Tibial nerve (tissue), 4 donors: ENCODE measurements at regions not wholly inside any gene's neighbourhood (a gene's known extent, or its start where the extent isn't known, plus 50 kb on each side); places are given as distances from the start of the nearest gene placed in this dataset.
A peak's percentile ranks its signal among the peaks of the same experiment; 100 is the strongest.

ENCODE experiments used
- DNase-seq, 2 donors: peaks; one replicate each; pipeline ENCODE4 v3.0.0-alpha.2; 2019; ENCODE audit warnings: low spot score in 2 of 2
- H3K27ac ChIP-seq, 4 donors: fragments of 200-600 bp; sonication (generic) in 3 of 4; one replicate each; pipeline ENCODE4 v1.5.1; 2017 to 2019; ENCODE audit warnings: mild to moderate bottlenecking in 1 of 4
- H3K27me3 ChIP-seq, 2 donors: fragments of 200-600 bp; sonication (generic) in 1 of 2; one replicate each; pipeline versions ENCODE4 v1.5.1 to v1.6.0; 2017 to 2019
- H3K36me3 ChIP-seq, 3 donors: fragments of 200-600 bp; sonication (generic); one replicate each; pipeline ENCODE4 v1.5.1; 2018 to 2019
- H3K4me1 ChIP-seq, 4 donors: fragments of 200-600 bp; sonication (generic) in 3 of 4; one replicate each; pipeline ENCODE4 v1.5.1; 2017 to 2019
- H3K4me3 ChIP-seq, 4 donors: fragments of 200-600 bp; sonication (generic) in 3 of 4; one replicate each; pipeline ENCODE4 v1.5.1; 2017 to 2019; ENCODE audit warnings: mild to moderate bottlenecking in 1 of 4, moderate library complexity in 1 of 4
- H3K9me3 ChIP-seq, 4 donors: fragments of 200-600 bp; sonication (generic) in 3 of 4; one replicate each; pipeline ENCODE4 v1.5.1; 2017 to 2019
- EP300 ChIP-seq, 2 donors: sonication (generic); formaldehyde crosslinking; IDR thresholded peaks; one replicate each; pipeline ENCODE4 v1.6.1; 2017; ENCODE audit warnings: antibody characterized with exemption in 2 of 2, mild to moderate bottlenecking in 1 of 2
- POLR2A ChIP-seq, 2 donors: fragments of 450-650 bp; IDR thresholded peaks; one replicate each; pipeline ENCODE4 v1.6.1; 2017; ENCODE audit warnings: antibody characterized with exemption in 2 of 2, mild to moderate bottlenecking in 2 of 2, moderate library complexity in 2 of 2
- WGBS, 2 donors: methylation state at CpG; one replicate each; pipeline ENCODE4 v1.1.5; 2018; 5-methylcytosine and 5-hydroxymethylcytosine counted together
- TF ChIP-seq, protein P1 (sequence below), 5 experiments: fragments of 200-600 bp in 3 of 5; fragments of 450-650 bp in 2 of 5; sonication (generic) in 3 of 5; IDR thresholded peaks; one replicate each; pipeline ENCODE4 v1.5.1; 2016 to 2019; ENCODE audit warnings: antibody characterized with exemption in 5 of 5, mild to moderate bottlenecking in 3 of 5, moderate library complexity in 2 of 5

- no peaks in the 10 kb centered on the region for H3K9me3 ChIP-seq
- no peaks in the 10 kb centered on the region for H3K36me3 ChIP-seq
- H3K4me3 ChIP-seq = no peak overlapping the region
- H3K27ac ChIP-seq = peak overlapping the region in 2 of 4 donors; percentile 45 to 71
- 33 to 34% methylated on average over 4 of the region's 4 CpGs for WGBS, 2 donors
- H3K4me1 ChIP-seq = peaks cover 0 to 37% (median 20%) of the 10 kb centered on the region in 4 donors
- TF ChIP-seq EP300 (IDR thresholded peaks at IDR 0.05) (no peak), POLR2A (IDR thresholded peaks at IDR 0.05) (no peak)
- TF ChIP-seq, protein P1, sequence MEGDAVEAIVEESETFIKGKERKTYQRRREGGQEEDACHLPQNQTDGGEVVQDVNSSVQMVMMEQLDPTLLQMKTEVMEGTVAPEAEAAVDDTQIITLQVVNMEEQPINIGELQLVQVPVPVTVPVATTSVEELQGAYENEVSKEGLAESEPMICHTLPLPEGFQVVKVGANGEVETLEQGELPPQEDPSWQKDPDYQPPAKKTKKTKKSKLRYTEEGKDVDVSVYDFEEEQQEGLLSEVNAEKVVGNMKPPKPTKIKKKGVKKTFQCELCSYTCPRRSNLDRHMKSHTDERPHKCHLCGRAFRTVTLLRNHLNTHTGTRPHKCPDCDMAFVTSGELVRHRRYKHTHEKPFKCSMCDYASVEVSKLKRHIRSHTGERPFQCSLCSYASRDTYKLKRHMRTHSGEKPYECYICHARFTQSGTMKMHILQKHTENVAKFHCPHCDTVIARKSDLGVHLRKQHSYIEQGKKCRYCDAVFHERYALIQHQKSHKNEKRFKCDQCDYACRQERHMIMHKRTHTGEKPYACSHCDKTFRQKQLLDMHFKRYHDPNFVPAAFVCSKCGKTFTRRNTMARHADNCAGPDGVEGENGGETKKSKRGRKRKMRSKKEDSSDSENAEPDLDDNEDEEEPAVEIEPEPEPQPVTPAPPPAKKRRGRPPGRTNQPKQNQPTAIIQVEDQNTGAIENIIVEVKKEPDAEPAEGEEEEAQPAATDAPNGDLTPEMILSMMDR (IDR thresholded peaks at IDR 0.05) = no peak
- no peaks in the 10 kb centered on the region for H3K27me3 ChIP-seq
- DNase-seq = no peak
These were observed 146.7 kb upstream of the THBS1 start for GRCh38 chr15:39434163-39434562.

DNA sequence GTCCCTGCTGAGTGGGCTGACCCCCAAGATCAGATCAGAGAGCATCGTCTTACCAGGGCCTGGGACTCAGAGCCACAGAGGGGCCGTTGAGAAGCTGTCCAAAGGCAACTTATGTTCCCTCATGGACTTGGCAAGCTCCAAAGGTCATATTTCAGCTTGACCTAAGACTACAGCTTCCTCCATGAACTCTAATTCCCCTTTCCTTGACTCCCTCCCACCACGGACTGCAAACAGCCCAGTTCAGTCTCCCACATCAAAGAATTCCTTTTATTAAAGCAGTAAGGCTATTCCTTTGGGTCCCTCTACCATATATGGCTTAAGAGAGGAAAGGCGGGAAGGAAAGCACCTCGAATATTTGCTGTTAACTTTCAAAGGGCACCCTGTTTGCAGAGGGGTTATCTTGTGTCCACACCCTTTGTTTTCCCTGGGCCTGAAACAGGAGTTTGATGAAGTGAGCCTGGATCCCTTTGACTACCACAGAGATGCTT lies 146.1 kb upstream of the THBS1 start:
- TF ChIP-seq, protein P1 (IDR thresholded peaks at IDR 0.05) = no peak
- no peak for TF ChIP-seq EP300 (IDR thresholded peaks at IDR 0.05)
- TF ChIP-seq POLR2A (IDR thresholded peaks at IDR 0.05) = no peak
- Histone ChIP-seq H3K4me3 (no peak overlapping the region), H3K36me3 (no peaks in the 10 kb centered on the region), H3K9me3 (no peaks in the 10 kb centered on the region), H3K4me1 (peaks cover 0 to 37% (median 20%) of the 10 kb centered on the region in 4 donors), H3K27me3 (no peaks in the 10 kb centered on the region), H3K27ac (peak overlapping the region in 2 of 4 donors; percentile 45 to 71)
- 12 to 14% methylated on average over 5 of the region's 5 CpGs for whole genome bisulfite sequencing, 2 donors
- DNase-seq = no peak

- TF ChIP-seq POLR2A (IDR thresholded peaks at IDR 0.05) = no peak
- TF ChIP-seq, protein P1 (IDR thresholded peaks at IDR 0.05) = no peak
- no peak for TF ChIP-seq EP300 (IDR thresholded peaks at IDR 0.05)
- Histone ChIP-seq H3K36me3 (no peaks in the 10 kb centered on the region), H3K4me3 (no peak overlapping the region), H3K4me1 (peaks cover 0 to 32% (median 20%) of the 10 kb centered on the region in 4 donors), H3K27ac (peak overlapping the region in 1 of 4 donors; percentile 71), H3K9me3 (no peaks in the 10 kb centered on the region), H3K27me3 (no peaks in the 10 kb centered on the region)
- no peak for DNase-seq
- WGBS, 2 donors = 56% methylated on average over 2 of the region's 2 CpGs
These were observed 145.6 kb upstream of the THBS1 start for GRCh38 chr15:39435244-39435643.

DNA sequence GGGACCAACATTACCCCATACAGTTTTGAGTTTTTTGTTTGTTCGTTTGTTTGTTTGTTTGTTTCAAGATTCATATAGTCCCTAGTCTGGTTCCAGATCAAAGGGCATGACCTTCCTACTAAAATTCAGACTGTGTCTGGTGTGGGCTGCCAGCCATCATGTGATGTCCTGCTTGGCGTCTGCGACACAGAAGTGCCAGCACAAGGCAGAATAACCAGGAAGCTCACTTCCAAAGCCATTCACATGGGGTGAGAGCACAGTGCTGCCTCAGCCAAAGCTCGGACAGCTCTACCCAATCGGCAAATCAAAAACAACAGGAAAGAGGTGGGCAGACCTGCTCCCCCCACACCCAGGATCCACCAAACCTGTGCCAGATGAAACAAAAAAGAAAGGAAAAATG lies 142.6 kb upstream of the THBS1 start:
- H3K27ac ChIP-seq = no peak overlapping the region
- no peak for DNase-seq
- no peaks in the 10 kb centered on the region for H3K36me3 ChIP-seq
- WGBS, 2 donors = 45 to 48% methylated on average over 5 of the region's 5 CpGs
- H3K4me1 ChIP-seq = peaks cover 0 to 25% (median 15%) of the 10 kb centered on the region in 4 donors
- H3K9me3 ChIP-seq = no peaks in the 10 kb centered on the region
- H3K27me3 ChIP-seq = no peaks in the 10 kb centered on the region
- H3K4me3 ChIP-seq = no peak overlapping the region
- peak in 1 of 2 donors; percentile 55 for TF ChIP-seq EP300 (IDR thresholded peaks at IDR 0.05)
- TF ChIP-seq POLR2A (IDR thresholded peaks at IDR 0.05) = no peak

GRCh38 chr15:39438799-39439592 lies 141.9 kb upstream of the THBS1 start:
- no peak for DNase-seq
- Histone ChIP-seq H3K27me3 (no peaks in the 10 kb centered on the region), H3K27ac (no peak overlapping the region), H3K9me3 (no peaks in the 10 kb centered on the region), H3K4me3 (no peak overlapping the region), H3K4me1 (peaks cover 0 to 18% (median 12%) of the 10 kb centered on the region in 4 donors), H3K36me3 (no peaks in the 10 kb centered on the region)
- TF ChIP-seq POLR2A (IDR thresholded peaks at IDR 0.05) (no peak), EP300 (IDR thresholded peaks at IDR 0.05) (no peak)
- TF ChIP-seq, protein P1 (IDR thresholded peaks at IDR 0.05) = no peak
- WGBS, 2 donors = 88 to 91% methylated on average over 9 of the region's 9 CpGs
